DMS 273 (cell line): ENCODE measurements at regions not wholly inside any gene's neighbourhood (a gene's known extent, or its start where the extent isn't known, plus 50 kb on each side); places are given as distances from the start of the nearest gene placed in this dataset.

Source experiments
- DNase-seq: peaks from one replicate; lab custom pipeline; 2025; ENCODE audit not compliant: unreplicated experiment; lab: John Stamatoyannopoulos, UW

- DNase-seq, result no peak
These were observed 448.3 kb upstream of the SLIT2 start for GRCh38 chr4:19803406-19803805.

GRCh38 chr4:19793831-19794230 lies 457.9 kb upstream of the SLIT2 start:
- no peak for DNase-seq

GRCh38 chr4:19791422-19792123 lies 460.1 kb upstream of the SLIT2 start:
- DNase-seq, result no peak

- DNase-seq, result no peak
These were observed 465.1 kb upstream of the SLIT2 start for GRCh38 chr4:19786616-19787015.

- no peak for DNase-seq
These were observed 468.0 kb upstream of the SLIT2 start for GRCh38 chr4:19783667-19784223.

GRCh38 chr4:19780871-19781270 lies 470.8 kb upstream of the SLIT2 start:
- no peak for DNase-seq

- no peak for DNase-seq
These were observed 474.8 kb upstream of the SLIT2 start for GRCh38 chr4:19776929-19777328.

GRCh38 chr4:19776021-19776459 lies 475.7 kb upstream of the SLIT2 start:
- no peak for DNase-seq

- no peak for DNase-seq
These were observed 476.9 kb upstream of the SLIT2 start for GRCh38 chr4:19774690-19775256.

GRCh38 chr4:19772581-19772980 lies 479.1 kb upstream of the SLIT2 start:
- DNase-seq, result no peak

- no peak for DNase-seq
These were observed 495.0 kb upstream of the SLIT2 start for GRCh38 chr4:19756661-19757060.

GRCh38 chr4:19752599-19752998 lies 499.1 kb upstream of the SLIT2 start:
- no peak for DNase-seq

- no peak for DNase-seq
These were observed 502.9 kb upstream of the SLIT2 start for GRCh38 chr4:19748519-19749479.

GRCh38 chr4:19746377-19746776 lies 505.3 kb upstream of the SLIT2 start:
- no peak for DNase-seq

GRCh38 chr4:19743115-19743638 lies 508.5 kb upstream of the SLIT2 start:
- no peak for DNase-seq

- no peak for DNase-seq
These were observed 512.5 kb upstream of the SLIT2 start for GRCh38 chr4:19739101-19739651.

GRCh38 chr4:19736968-19737756 lies 514.5 kb upstream of the SLIT2 start:
- no peak for DNase-seq

- DNase-seq, result no peak
These were observed 516.7 kb upstream of the SLIT2 start for GRCh38 chr4:19735012-19735411.

- no peak for DNase-seq
These were observed 521.6 kb upstream of the SLIT2 start for GRCh38 chr4:19729886-19730651.
